Stromal cell of bone marrow (primary cell): ENCODE measurements at regions not wholly inside any gene's neighbourhood (a gene's known extent, or its start where the extent isn't known, plus 50 kb on each side); places are given as distances from the start of the nearest gene placed in this dataset.

Experiments used
- DNase-seq: peaks from one replicate; pipeline ENCODE4 v3.0.0-alpha.2; 2012; ENCODE audit warnings: low read depth

- no peak for DNase-seq
Measured at GRCh38 chr2:144578099-144578498, 58.2 kb upstream of the ZEB2 start.

- no peak for DNase-seq
Measured at GRCh38 chr2:144572977-144573376, 53.1 kb upstream of the ZEB2 start.

- no peak for DNase-seq
Measured at GRCh38 chr2:144571770-144572169, 51.9 kb upstream of the ZEB2 start.

- DNase-seq, result no peak
Measured at GRCh38 chr2:144570566-144570965, 50.6 kb upstream of the ZEB2 start.
